Hepatocyte (in vitro differentiated cells): ENCODE measurements at regions not wholly inside any gene's neighbourhood (a gene's known extent, or its start where the extent isn't known, plus 50 kb on each side); places are given as distances from the start of the nearest gene placed in this dataset.

Experiments used
- EZH2 ChIP-seq: fragments of 200-600 bp; sonication (generic); IDR thresholded peaks from 2 replicates; pipeline ENCODE4 v1.6.1; 2016; ENCODE audit warnings: antibody characterized with exemption, mild to moderate bottlenecking, borderline replicate concordance
- EZH2phosphoT487 ChIP-seq: fragments of 200-600 bp; sonication (generic); IDR thresholded peaks from one replicate; pipeline ENCODE4 v1.6.1; 2018; ENCODE audit warnings: antibody characterized with exemption, mild to moderate bottlenecking, low read depth, moderate library complexity; ENCODE audit not compliant: unreplicated experiment, severe bottlenecking
- TF ChIP-seq, protein P1 (sequence below): fragments of 200-600 bp; sonication (generic); IDR thresholded peaks from 2 replicates; pipeline ENCODE4 v1.5.1; 2016; ENCODE audit warnings: antibody characterized with exemption, mild to moderate bottlenecking; ENCODE audit not compliant: poor library complexity

DNA sequence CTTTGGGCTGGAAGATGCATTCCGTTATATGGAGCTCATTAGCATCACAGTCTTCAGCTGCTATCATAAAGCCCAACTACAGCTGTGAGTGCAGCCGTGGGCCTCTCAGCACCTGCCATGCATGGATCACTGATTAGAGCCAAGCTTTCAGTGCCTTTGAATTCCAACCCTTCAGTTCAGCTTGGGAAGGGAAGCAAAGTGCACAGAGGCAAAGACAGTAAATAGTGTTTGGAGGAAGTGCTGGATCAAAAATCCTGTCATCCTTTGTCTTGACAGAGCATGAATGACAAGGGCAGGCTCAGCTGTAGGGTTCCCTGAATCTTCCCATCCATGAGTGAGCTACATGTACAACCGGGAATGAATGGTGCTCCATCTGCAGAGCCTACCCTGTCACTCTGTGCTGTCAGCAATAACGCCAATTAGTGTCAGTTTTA, 153.7 kb downstream of the DNAJB9 start:
- TF ChIP-seq, protein P1, sequence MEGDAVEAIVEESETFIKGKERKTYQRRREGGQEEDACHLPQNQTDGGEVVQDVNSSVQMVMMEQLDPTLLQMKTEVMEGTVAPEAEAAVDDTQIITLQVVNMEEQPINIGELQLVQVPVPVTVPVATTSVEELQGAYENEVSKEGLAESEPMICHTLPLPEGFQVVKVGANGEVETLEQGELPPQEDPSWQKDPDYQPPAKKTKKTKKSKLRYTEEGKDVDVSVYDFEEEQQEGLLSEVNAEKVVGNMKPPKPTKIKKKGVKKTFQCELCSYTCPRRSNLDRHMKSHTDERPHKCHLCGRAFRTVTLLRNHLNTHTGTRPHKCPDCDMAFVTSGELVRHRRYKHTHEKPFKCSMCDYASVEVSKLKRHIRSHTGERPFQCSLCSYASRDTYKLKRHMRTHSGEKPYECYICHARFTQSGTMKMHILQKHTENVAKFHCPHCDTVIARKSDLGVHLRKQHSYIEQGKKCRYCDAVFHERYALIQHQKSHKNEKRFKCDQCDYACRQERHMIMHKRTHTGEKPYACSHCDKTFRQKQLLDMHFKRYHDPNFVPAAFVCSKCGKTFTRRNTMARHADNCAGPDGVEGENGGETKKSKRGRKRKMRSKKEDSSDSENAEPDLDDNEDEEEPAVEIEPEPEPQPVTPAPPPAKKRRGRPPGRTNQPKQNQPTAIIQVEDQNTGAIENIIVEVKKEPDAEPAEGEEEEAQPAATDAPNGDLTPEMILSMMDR: no peak
- TF ChIP-seq EZH2: no peak
- TF ChIP-seq EZH2phosphoT487: no peak
